Ovary (tissue), 3 donors: ENCODE measurements at regions not wholly inside any gene's neighbourhood (a gene's known extent, or its start where the extent isn't known, plus 50 kb on each side); places are given as distances from the start of the nearest gene placed in this dataset.

ENCODE experiments used
- CTCF ChIP-seq, 3 donors: fragments of 450-650 bp in 2 of 3; fragments of 200-600 bp in 1 of 3; IDR thresholded peaks; one replicate each; pipeline versions ENCODE4 v1.5.1 to v1.8.0; 2016 to 2022; ENCODE audit warnings: antibody characterized with exemption in 3 of 3, mild to moderate bottlenecking in 1 of 3
- POLR2A ChIP-seq: fragments of 450-650 bp; IDR thresholded peaks from one replicate; pipeline ENCODE4 v1.6.1; 2017; ENCODE audit warnings: antibody characterized with exemption, mild to moderate bottlenecking, moderate library complexity
- donor health status: DM: no; HTN: no; CAD: no.

GRCh38 chr5:84961193-84961592 is 576.5 kb upstream of the EDIL3 start:
- TF ChIP-seq CTCF (IDR thresholded peaks at IDR 0.05) (no peak), POLR2A (no peak)
